Ammon's horn (tissue), 1 donor: ENCODE measurements at regions not wholly inside any gene's neighbourhood (a gene's known extent, or its start where the extent isn't known, plus 50 kb on each side); places are given as distances from the start of the nearest gene placed in this dataset.

Experiments
- DNase-seq: peaks from one replicate; pipeline ENCODE4 v3.0.0-alpha.2; 2016; ENCODE audit warnings: low spot score

DNA sequence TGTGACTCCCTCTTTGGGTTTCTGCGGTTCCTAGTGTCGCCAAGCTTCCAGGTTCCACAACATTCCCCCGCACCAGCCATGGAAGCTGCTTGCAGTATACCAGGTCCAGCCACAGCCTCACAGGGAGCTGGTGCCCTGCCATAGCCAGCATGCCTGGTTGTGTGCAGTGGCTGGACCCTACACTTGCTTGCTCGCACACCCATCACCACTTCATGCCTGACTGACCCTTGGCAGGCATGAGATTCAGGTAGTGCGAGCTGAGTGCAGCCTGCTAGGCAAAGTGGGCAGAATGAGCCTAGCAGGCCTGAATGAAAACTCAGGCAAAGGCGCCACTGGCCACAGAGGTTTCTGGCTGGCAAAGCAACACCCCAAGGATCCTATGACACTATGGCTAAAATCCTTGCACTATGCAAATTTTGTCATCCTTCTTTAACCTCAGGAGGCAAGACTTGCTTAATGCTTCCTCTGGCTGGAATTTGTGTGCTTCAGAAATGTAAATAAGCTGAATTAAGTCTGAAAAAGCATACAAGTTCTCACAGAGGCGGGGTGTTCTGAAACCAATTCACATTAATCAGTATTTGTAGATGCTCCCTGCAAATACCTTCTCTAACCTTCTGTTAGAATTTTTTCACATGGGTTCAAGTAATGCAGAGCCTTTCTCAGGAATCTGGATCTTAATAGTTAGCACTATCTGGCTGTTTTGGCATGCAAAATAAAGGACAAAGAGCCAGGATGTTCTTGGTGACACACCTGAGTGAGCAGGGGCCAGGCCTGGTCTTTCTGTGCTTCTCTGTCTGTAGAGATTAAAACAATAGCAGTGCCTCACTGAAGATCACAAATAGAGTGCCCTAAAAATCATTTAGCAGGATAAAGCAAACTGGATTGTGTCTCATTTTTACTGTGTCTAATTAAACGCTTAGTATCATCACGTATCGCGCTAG lies 256.9 kb downstream of the GPATCH2 start:
- no peak for DNase-seq

DNA sequence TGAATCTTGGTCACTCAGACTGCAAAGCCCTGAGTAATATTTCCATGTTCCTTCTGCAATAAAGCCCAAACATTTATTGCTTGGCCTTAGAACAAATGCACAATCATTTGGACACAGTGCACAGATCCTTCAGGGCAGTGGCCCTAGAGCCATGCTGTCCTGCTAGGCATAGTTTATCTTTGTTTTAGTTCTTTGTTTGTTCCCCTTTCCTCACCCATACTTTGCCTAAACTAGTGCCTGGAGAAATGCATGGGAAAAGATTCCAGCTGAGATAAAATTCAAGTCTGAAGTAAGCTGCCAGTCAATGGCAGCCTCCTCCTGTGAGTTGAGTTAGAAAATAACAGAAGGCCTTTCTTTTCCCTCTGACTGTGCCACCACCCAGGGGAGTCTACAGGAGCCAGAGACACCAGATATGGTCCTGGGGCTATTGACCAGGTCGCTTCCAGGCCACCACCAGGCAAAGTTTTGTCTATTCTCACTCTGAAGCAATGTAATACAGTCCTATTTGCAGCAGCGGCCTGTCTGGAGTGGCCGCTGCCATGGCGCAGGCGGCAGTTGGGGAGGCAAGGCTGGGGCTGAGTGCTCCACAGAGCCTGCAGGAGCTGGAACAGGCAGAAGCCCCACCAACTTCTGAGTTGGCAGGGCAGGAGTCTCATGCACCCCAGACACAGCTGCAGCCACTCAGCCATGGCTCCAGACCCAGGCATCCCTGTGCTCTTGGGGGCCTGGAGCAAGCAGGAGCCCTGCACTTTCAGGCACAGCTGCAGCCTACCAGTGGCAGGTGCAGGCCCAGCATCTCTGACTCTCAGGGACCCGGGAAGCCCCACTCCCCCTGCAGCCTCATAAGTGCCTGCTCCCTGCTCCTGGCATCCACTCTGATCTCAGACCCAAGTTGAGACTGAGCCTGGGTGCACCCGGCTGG lies 258.6 kb downstream of the GPATCH2 start:
- no peak for DNase-seq

DNA sequence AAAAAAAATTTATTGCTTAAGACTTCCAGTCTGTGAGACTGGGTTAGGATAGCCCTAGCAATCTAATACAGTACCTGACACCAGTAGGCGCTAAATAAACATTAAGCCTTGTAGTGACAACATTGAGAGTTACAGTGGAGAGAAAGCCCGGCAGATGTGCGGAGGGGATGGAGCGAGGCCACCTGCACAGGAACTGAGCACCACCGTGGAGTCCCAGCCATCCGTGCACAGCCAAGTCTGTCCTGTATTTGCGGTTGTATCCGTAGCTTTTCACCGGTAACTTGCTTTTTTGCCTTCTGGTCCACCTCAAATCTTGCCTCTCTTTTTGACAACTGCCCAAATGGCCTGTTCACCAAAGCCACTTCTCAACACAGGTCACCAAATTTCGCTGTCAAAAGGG lies 260.1 kb downstream of the GPATCH2 start:
- DNase-seq = no peak

DNA sequence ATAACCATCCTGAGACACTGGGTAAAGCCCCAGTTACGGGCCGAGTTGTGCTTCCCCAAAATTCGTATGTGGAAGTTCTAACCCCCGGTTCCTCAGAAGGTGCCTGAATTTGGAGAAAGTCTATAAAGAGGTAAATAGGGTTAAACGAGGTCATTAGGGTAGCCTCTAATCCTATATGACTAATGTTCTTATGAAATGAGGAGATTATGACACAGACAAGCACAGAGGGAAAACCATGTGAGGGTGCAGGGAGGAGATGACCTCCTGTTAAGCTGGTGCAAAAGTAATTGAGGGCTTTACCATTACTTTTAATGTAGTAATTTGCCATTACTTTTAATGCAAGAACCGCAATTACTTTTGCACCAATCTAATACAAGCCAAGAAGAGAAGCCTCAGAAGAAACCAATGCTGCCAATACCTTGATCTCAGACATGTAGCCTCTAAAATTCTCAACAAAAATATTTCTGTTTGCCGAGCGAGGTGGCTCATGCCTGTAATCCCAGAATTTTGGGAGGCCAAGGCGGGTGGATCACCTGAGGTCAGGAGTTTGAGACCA lies 260.8 kb downstream of the GPATCH2 start:
- DNase-seq = no peak

DNA sequence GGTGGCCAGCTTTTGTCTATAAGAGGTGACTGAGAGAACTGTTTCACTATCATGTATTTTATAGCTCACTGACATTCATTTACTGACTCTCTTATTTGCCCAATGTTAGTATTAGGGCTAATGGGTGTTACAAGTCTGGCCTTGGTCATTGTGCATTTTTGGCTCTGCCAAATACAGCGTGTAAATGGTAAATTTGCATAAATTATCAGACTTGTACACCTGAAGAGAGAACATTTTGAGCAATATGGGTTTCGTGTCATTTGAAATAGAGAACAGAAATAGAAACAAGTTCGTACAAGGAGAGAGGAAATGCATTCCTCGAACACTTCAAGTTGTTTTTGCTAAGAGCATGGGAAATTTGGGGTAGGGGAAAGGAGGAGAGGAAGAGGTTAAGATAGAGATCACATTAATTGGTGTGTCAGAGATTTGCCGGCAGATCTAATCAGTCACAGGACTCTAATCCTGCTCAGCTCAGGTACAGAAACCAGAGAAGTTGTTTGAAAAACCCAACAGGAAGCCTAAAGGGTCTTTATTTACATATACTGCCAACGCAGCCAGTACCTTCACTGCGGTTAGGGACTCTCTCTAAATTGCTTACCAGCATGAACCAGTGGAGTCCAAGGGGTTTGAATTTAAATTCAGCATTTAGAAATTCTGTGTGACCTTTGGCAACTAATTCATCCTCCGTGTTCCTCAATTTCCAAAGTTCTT lies 261.5 kb downstream of the GPATCH2 start:
- no peak for DNase-seq

DNA sequence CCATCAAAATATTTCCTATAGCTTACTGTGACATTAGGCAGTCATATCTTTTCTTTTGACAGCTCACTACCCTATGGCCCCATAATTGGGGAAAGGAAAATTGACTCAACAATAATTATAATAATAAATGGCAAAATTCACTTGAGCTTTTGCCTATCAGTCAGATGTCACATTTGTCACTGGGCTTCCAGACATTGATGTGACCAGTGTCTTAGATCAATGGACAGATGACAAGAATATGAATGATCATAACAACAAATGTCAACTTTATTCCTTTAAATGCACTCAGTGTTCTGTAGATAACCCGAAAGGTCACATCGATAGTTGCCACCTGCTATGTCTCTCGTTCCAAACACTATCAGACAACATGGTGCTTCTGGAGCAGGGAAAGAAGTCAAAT lies 266.7 kb downstream of the GPATCH2 start:
- no peak for DNase-seq

DNA sequence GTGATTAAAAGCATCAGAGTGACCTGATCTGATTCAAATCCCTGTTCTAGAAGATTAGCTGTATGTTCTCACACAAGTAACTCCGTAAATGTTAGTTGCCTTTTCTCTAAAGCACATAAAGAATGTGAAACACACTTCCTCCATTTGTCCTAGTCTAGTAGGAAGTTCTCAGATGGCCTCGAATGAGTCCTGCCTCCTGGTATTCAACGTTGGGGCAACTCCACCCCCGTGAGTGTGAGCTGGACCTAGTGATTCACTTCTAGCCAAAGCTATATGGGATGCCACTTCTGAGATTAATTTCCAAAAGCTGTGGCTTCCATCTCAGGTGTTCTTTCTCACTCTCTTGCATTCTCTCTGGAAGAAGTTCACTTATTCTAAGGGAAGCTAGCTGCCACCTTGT lies 267.6 kb downstream of the GPATCH2 start:
- DNase-seq = no peak

DNA sequence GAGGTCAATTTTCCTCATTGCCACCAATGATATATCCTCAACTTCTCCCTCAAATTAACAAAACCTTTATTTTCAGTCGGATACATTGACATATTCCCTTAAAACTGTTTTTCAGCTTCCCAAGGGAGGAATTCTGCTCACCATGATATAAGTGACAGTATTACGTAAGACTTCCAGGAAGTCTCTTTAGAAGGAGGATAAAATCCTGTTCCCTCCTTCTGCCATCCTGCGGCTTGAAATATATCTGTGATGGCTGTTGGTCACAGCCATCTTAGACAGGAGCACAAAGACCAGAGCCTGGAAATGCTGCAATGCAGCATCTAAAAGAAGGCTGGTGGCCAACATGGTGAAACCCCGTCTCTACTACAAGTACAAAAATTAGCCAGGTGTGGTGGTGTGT lies 270.4 kb downstream of the GPATCH2 start:
- DNase-seq = no peak

DNA sequence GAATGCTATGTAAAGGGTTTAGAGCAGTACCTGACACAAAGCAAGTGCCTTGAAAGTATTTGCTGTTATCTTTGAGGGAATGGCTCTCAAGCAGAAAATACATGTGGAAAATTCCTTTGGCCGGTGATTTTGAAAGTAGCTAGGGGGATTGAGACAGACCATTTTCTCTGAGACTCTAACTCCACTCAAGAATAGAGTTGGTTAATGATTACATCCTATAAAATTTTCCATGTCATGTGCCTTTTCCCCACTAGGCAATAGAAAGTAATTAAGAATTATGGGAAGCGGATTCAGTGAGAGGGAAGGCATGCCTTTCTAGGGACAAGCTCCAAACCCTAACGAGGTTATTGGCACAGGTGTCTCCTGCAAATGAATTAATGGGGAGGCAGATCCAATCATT lies 276.0 kb downstream of the GPATCH2 start:
- DNase-seq = no peak

DNA sequence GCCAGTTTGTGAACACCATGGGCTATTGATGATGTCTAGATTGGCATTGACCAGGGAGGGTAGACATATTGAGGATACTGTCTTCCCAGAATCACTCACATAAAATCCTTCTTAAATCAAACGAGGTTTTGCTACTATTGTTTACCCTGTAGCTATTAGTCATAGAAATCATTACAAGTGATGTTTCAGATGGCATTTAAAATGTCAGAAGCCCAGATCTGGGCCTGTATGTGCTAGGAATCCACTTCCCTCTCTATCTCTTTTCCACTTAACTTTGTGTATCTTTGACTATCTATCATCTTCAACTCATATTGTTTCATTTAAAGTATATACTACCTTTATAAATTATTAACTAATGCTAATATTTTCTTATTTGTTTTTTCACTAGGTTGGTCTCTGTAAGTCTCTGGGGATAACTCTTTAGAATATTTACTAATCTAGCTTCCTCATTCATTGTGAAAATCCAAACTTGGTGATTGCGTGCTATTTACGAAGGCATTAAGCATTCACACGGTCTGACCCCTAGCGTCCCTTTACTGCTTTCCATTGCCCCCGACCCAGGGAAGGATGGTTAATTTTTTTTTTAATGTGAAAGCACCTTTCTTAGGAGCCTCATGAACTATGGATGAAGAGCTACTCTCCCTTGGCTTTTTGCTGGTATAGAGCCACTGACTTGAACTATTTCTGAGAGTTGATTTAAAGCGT lies 281.8 kb downstream of the GPATCH2 start:
- no peak for DNase-seq

DNA sequence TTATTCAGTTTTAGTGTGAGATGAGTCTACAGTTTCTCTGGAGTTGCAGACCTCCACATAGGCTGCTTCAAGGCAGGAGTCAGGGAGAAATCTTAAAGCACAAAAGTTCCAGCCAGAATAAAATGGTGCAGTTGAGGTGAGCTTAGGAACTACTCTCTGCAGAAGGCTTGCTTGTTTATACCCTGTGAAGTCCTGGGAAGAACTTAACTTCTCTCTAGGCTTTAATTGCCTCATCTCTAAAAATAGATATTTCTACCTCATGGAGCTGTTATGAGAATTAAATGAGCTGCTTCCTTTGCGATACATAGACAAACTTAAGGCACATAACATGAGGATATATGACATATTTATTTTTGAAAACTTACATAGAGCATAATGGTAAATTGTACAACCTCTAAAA lies 286.2 kb downstream of the GPATCH2 start:
- no peak for DNase-seq

DNA sequence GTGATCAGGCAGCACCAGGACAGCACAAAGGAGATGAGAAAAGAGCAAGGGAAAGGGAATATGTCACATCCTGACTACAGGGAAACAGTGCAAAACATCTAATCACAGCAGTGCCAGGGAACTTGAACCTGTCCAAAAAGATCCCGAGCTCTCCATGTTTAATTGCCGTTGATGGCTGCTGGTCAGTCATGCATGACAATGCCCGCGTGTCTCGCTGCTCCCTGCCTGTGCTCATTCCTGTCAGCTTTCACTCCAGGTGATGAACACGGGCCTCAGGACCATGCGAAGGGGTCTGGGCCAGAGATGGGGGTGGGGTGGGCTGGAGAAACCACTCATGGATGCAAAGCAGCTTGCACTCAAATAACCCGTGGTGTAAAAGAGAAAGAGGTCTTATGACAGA lies 287.0 kb downstream of the GPATCH2 start:
- no peak for DNase-seq

DNA sequence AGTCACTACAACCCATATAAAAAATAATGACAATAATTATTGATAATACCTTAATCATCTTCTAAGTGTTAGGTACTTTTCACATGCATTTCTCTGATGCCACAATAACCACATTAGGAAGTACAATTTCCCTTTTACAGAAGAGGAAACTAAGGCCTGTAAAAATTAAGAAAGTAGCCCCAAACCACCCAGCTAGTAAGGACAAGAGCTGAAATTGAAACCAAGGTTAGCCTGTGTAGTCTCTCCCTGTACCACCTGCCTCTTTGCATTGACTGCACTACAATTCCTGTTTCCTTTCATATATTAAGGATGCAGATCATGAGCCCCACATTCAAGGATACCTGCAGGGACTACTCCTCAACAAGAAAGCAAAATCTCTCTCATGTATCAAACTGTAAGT lies 288.8 kb downstream of the GPATCH2 start:
- DNase-seq = no peak

DNA sequence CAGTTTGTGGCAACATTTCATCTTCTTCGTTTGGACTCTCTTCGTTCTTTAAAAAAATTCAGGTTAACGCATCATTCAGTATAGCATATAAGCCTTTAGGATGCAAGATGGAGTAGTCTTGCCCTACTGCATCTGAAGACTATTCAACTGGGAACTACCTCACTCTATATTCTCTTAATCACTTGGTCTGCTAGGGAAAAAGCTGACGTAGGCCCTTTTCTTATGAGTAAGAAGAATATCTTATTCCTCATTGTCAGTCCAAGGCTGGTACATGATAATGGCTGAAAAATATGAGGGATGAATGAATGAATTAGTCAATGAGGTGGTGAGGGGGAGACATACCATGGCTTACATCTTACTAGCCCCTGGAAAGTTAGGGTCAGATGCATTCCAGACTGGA lies 294.2 kb downstream of the GPATCH2 start:
- no peak for DNase-seq

DNA sequence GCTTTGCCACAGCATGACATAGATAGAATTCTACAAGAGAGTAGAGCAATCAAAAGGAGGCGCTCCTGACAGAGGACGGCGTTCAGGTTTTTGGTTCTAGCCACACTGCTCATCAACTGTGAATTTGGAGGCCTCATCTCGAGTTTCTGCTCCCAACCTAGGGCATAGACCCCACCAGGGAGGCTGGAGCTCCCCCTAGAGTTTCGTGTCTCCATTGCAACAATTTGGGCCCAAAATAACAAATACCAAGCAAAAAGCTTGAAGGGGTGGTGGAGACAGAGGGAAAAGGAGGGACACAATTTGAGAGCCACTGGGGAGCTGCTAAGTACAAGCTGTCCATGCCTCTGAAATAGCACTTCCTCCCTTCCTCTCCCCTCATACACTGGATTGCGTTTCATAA lies 297.0 kb downstream of the GPATCH2 start:
- DNase-seq = peak; percentile 30

DNA sequence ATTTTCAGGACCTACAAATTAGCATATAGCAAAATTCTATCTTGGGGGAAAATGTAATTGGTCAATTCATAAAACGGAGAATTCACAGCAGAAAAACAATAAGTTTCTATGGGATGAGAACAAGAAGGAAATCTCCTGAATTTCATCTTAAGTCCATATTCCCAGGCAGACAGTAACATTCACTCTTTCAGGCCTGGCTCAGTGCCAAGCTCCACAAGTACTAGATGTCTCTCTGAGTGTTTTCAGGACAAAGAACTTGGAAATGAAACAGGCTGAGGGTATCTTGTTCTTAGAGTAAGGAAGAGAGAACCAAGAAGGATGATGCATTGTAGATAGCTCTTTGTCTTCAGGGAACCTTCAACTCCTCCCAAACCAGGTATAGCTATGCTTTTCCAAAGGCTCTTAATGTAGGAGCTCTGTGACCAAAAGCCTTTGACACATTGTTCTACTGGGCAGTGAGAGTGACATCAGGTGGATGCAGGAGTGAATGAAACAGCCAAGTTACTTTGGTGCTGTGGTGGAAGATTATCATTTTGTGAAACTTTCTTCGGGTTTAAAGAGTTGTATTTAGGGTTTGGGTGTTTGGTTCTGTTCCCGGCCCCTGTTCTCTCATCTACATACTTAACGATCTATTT lies 298.3 kb downstream of the GPATCH2 start:
- DNase-seq = peak; percentile 24

DNA sequence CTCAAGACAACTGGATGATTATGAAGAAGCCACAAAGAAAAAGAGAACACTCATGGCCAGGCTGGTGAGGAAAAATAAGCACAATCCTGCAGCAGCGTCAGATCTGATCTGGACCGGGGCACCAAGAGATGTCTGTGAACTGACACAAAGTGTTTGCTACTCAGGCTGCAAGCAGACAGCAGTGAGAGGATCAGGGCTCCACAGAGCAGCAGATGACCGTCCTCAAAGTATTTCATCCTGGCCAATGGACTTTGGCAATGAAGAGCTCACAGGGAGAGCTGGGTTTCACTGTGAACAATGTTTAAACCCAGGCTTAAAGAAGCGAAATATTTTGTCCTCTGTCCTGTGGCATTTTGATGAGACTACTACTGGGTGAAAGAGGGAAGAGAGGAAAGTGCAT lies 299.2 kb downstream of the GPATCH2 start:
- no peak for DNase-seq

DNA sequence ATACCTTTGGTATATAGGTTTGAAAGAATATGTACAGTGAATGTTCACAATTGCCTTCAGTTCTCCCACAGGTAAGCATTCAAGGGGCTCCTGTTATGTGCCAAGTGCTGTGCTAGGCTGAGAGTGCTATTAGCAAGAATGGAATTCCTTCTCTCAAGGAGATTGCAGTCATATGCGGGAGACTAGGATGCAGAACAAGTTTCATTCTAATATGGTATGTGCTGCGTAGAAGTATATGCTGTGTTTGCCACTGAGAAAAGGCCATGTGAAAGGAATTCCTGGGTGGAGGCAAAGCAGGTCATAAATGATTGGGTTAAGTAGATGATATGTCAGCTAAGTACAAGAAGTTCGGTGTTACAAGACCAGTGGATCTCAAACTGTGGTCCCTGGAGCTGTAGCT lies 303.0 kb downstream of the GPATCH2 start:
- no peak for DNase-seq

DNA sequence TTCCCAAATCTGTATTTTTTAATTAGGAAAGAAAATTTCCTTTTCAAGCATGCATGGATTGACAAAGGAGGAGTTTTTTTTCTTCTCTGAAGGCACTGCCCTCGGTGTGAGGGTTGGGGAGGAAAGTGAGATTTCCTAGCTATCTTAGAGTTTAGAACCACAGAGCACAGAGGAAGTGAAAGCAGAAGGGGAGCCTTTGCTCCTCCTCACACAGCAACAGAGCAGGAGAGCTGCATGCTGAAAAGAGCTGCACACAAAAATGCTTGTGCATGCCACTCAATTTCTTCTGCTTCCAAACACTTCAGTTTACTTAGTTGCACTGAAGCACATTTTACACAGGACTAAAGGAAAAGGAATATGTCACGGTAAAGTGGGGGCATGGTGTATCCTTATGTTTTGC lies 308.1 kb downstream of the GPATCH2 start:
- DNase-seq = peak; percentile 40

DNA sequence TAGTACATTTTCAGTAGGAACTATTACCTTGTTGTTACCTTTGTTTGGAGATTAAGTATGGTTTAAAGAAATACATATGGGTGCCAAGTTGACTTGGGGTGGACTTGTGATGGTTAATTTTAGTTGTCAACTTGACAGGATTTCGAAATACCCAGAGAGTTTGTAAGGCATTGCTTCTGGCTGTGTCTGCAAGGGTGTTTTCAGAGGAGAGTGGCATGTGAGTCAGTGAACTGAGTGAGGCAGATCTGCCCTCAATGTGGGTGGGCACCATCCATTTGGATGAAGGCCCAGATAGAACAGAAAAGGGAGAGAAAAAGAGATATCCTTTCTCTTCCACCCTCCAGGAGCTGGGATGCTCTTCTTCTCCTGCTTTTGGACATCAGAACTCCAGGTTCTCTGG lies 315.5 kb downstream of the GPATCH2 start:
- no peak for DNase-seq

DNA sequence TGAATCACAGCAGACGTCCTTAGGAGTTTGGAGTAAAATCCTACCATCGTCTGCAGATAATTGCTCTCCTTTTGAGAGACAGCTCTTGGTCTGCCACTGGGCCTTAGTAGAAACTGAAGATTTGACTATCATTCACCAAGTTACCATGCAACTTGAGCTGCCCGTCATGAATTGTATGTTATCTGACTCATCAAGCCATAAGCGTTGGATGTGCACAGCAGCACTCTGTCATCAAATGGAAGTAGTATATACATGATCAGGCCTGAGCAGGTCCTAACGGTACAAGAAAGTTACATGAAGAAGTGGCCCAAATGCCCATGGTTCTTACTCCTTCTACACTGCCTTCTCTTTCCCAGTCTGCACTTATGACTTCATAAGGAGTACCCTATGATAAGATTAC lies 317.8 kb downstream of the GPATCH2 start:
- no peak for DNase-seq
